ENCODE measurements at regions not wholly inside any gene's neighbourhood (a gene's known extent, or its start where the extent isn't known, plus 50 kb on each side); places are given as distances from the start of the nearest gene placed in this dataset.

- H3K4me1 Mint-ChIP-seq, result no peaks in the 10 kb centered on the region
- no peak overlapping the region for H3K4me3 Mint-ChIP-seq
- no peaks in the 10 kb centered on the region for H3K36me3 Mint-ChIP-seq
- ATAC-seq (no peak), DNase-seq (peak in 1 of 2 donors; percentile 38)
- Histone ChIP-seq H3K27me3 (ENCODE audit: control insufficient read depth, insufficient read depth, low read length) (no peaks in the 10 kb centered on the region), H3K27ac (ENCODE audit: low read length) (no peak overlapping the region), H3K9me3 (ENCODE audit: control insufficient read depth, insufficient read depth, low read length) (no peaks in the 10 kb centered on the region), H3K36me3 (ENCODE audit: control insufficient read depth, insufficient read depth, low read length) (no peaks in the 10 kb centered on the region), H3K4me3 (ENCODE audit: low read length) (no peak overlapping the region), H3K4me1 (ENCODE audit: control insufficient read depth, insufficient read depth, low read length) (no peaks in the 10 kb centered on the region)
- H3K27ac Mint-ChIP-seq, result no peak overlapping the region
- H3K9me3 Mint-ChIP-seq, result peaks cover 0 to 2% of the 10 kb centered on the region in 2 donors
- H3K27me3 Mint-ChIP-seq (ENCODE audit: low read depth in 2 of 2), result no peaks in the 10 kb centered on the region
- 12% methylated on average over 3 of the region's 3 CpGs for WGBS (ENCODE audit: insufficient coverage)
- TF ChIP-seq CTCF (IDR thresholded peaks at IDR 0.05), result peak; percentile 22
- intact Hi-C loops (cut with micrococcal nuclease), result no loop called here
Measured at GRCh38 chr4:20395160-20395773, 143.6 kb downstream of the SLIT2 start.

GRCh38 chr4:20403290-20403689 lies 151.6 kb downstream of the SLIT2 start:
- no peaks in the 10 kb centered on the region for H3K36me3 ChIP-seq (ENCODE audit: control insufficient read depth, insufficient read depth, low read length)
- no peak for ATAC-seq
- H3K4me1 ChIP-seq (ENCODE audit: control insufficient read depth, insufficient read depth, low read length), result no peaks in the 10 kb centered on the region
- H3K27ac ChIP-seq (ENCODE audit: low read length), result no peak overlapping the region
- no peak for TF ChIP-seq CTCF (IDR thresholded peaks at IDR 0.05)
- WGBS (ENCODE audit: insufficient coverage), result 30% methylated on average over 1 of the region's 2 CpGs
- no peak overlapping the region for H3K4me3 ChIP-seq (ENCODE audit: low read length)
- Mint-ChIP-seq H3K4me3 (no peak overlapping the region), H3K9me3 (peaks cover 0 to 2% of the 10 kb centered on the region in 2 donors), H3K27ac (no peak overlapping the region), H3K36me3 (no peaks in the 10 kb centered on the region), H3K27me3 (ENCODE audit: low read depth in 2 of 2) (no peaks in the 10 kb centered on the region), H3K4me1 (no peaks in the 10 kb centered on the region)
- DNase-seq, result no peak
- intact Hi-C loops (cut with micrococcal nuclease), result no loop called here
- no peaks in the 10 kb centered on the region for H3K27me3 ChIP-seq (ENCODE audit: control insufficient read depth, insufficient read depth, low read length)
- no peaks in the 10 kb centered on the region for H3K9me3 ChIP-seq (ENCODE audit: control insufficient read depth, insufficient read depth, low read length)

- intact Hi-C loops (cut with micrococcal nuclease), result no loop called here
- Mint-ChIP-seq H3K27me3 (ENCODE audit: low read depth in 2 of 2) (no peaks in the 10 kb centered on the region), H3K4me3 (no peak overlapping the region), H3K27ac (no peak overlapping the region), H3K9me3 (peaks cover 0 to 2% of the 10 kb centered on the region in 2 donors), H3K4me1 (no peaks in the 10 kb centered on the region), H3K36me3 (no peaks in the 10 kb centered on the region)
- no peak overlapping the region for H3K27ac ChIP-seq (ENCODE audit: low read length)
- no peak overlapping the region for H3K4me3 ChIP-seq (ENCODE audit: low read length)
- no peaks in the 10 kb centered on the region for H3K36me3 ChIP-seq (ENCODE audit: control insufficient read depth, insufficient read depth, low read length)
- no peak for TF ChIP-seq CTCF (IDR thresholded peaks at IDR 0.05)
- ATAC-seq (no peak), DNase-seq (no peak)
- H3K9me3 ChIP-seq (ENCODE audit: control insufficient read depth, insufficient read depth, low read length), result no peaks in the 10 kb centered on the region
- H3K4me1 ChIP-seq (ENCODE audit: control insufficient read depth, insufficient read depth, low read length), result no peaks in the 10 kb centered on the region
- WGBS (ENCODE audit: insufficient coverage), result no CpG with 5 or more reads among the region's 1 CpG
- H3K27me3 ChIP-seq (ENCODE audit: control insufficient read depth, insufficient read depth, low read length), result no peaks in the 10 kb centered on the region
Measured at GRCh38 chr4:20403846-20404245, 152.1 kb downstream of the SLIT2 start.

- no peaks in the 10 kb centered on the region for H3K27me3 ChIP-seq (ENCODE audit: control insufficient read depth, insufficient read depth, low read length)
- intact Hi-C loops (cut with micrococcal nuclease), result no loop called here
- H3K4me3 ChIP-seq (ENCODE audit: low read length), result no peak overlapping the region
- H3K9me3 Mint-ChIP-seq, result no peaks in the 10 kb centered on the region
- H3K36me3 ChIP-seq (ENCODE audit: control insufficient read depth, insufficient read depth, low read length), result no peaks in the 10 kb centered on the region
- H3K4me3 Mint-ChIP-seq, result no peak overlapping the region
- 93% methylated on average over 2 of the region's 3 CpGs for WGBS (ENCODE audit: insufficient coverage)
- no peak for TF ChIP-seq CTCF (IDR thresholded peaks at IDR 0.05)
- H3K4me1 ChIP-seq (ENCODE audit: control insufficient read depth, insufficient read depth, low read length), result no peaks in the 10 kb centered on the region
- DNase-seq (no peak), ATAC-seq (no peak)
- H3K36me3 Mint-ChIP-seq, result no peaks in the 10 kb centered on the region
- no peak overlapping the region for H3K27ac ChIP-seq (ENCODE audit: low read length)
- no peaks in the 10 kb centered on the region for H3K9me3 ChIP-seq (ENCODE audit: control insufficient read depth, insufficient read depth, low read length)
- no peak overlapping the region for H3K27ac Mint-ChIP-seq
- no peaks in the 10 kb centered on the region for H3K4me1 Mint-ChIP-seq
- H3K27me3 Mint-ChIP-seq (ENCODE audit: low read depth in 2 of 2), result peaks cover 0 to 8% of the 10 kb centered on the region in 2 donors
Measured at GRCh38 chr4:20408611-20409010, 156.9 kb downstream of the SLIT2 start.

Measured in natural killer cell (primary cell).